Stimulated activated CD4-positive, alpha-beta T cell treated with anti-CD3 and anti-CD28 coated beads, Interleukin-4, amount 100 ng/mL, for 48 hours (primary cell): ENCODE measurements at regions not wholly inside any gene's neighbourhood (a gene's known extent, or its start where the extent isn't known, plus 50 kb on each side); places are given as distances from the start of the nearest gene placed in this dataset.

ENCODE experiments used
- DNase-seq, 2 donors: peaks; one replicate each; pipeline ENCODE4 v3.0.0-alpha.2; 2020; ENCODE audit warnings: low read depth in 2 of 2

DNA sequence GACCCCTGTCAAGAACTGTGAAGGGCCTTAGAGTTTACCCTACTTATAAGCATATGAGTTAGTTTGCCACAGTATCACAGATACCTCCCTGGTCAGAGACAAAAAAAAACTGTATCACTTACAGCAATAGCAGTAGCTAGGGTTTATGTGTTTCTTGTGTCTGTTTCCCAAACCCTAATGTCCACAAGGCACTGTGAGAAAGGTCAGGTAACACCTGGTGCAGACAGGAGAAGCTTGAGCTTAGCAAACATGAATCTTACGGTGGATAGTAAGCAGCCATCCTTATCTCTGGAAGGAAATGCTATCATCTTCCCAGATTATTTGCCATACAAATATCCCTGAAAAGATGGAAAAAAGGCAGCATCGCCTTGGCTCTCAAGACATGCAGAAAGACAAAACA lies 208.5 kb upstream of the KCNN2 start:
- DNase-seq: no peak

DNA sequence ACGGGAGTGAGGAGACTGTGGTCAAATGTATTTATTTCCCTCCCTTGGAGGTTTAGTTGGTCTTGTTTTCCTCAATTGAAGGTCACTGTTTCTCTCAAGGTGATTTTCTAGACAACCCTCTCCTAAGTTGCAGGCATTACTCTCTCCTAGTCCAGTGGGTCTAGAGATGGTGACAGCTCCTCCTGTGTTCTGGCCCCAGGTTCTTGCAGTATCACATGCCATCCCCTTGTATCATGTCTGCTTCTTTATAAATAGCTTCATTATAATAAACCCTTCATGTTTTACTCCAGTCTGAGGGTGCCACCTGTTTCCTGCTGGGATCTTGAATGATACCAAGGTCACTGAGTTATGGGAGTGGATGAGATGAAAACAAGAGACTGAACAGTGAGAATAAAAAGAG lies 208.0 kb upstream of the KCNN2 start:
- no peak for DNase-seq

DNA sequence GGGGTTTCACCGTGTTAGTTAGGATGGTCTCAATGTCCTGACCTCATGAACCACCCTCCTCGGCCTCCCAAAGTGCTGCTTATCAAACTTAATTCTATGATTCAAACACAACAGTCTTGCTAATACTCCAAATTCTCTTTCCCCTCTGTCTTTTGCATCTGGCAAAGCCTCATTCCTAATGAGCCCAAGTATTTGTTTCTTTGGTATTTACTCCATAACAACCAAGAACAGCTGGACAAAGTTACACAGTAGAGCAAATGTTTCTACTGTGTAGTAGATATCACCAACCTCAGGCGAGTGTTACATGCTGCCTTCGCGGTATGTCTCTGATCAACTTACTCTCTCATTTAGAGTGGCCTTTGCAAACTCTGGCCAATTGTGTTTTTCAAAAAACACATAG lies 195.8 kb upstream of the KCNN2 start:
- DNase-seq: no peak

DNA sequence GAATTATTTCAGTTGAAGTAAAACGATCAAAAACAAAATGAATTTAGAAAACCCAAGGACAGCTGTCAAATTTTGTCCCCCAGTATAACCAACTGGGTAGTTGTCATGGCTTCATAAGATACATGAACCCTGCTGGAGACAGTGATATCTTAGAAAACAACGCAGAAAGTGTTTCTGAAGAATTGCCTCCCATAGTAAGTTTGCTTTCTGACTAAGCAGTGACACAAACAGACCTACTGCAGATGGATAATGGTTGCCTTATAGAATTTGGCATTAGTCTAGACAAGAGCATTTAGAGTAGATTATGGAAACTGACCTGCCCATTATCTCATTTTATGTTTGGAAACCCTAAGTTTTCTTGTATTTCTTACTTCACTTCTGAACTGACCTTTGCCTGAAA lies 187.7 kb upstream of the KCNN2 start:
- DNase-seq: no peak

DNA sequence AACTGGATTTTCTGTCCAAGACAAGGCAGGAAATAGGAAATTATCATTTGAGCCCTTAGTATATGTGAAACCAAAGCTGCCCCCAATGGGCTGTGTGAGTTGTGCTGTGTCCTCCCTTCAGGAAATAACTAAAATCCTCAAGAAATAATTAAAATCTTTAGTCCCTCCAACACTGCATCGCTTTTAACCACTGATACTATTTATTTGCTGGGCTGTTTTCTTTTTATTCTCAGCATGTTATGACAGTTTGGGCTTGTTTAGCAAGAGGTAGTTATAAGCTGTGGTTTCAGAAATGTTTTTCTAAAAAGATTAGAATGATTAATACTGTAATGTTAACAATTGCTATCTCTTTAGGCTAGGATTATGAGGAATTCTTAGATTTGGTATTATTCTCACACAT lies 187.0 kb upstream of the KCNN2 start:
- DNase-seq: no peak

DNA sequence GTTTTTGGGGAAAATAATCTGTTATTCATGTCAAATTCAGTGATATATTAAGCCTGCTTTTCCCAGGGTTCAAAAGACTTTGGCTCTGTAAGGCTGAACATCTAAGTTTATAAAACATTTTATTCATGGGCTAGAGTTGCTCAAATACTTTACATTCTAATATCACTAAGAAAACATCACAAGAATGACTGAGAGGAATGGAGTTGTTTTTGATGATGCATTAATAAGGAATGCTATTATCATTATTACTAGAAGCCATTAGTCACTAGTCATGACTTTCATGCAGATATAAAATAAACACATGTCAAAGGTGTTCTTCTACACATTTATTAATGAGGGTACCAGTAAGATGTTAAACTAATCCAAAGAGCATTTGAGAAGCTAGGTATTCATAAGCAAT lies 185.5 kb upstream of the KCNN2 start:
- no peak for DNase-seq

DNA sequence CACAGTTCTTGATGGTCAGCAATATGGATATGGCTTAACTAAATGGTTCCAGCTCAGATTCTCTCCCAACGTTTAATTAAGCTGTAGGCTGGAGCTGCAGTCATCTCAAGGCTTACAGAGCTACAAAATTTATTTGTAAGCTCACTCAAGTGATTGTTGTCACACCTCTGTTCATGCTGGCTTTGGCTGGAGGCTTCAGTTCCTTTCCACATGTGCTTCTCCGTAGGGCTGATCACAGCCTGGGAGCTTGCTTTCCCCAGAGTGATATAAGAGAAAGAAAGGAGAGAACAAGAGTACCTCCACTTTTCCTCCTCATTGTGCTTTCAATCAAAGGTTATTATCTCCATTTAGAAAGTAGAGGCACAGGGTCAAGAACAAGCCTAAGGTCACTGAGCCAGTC lies 182.7 kb upstream of the KCNN2 start:
- DNase-seq: no peak

DNA sequence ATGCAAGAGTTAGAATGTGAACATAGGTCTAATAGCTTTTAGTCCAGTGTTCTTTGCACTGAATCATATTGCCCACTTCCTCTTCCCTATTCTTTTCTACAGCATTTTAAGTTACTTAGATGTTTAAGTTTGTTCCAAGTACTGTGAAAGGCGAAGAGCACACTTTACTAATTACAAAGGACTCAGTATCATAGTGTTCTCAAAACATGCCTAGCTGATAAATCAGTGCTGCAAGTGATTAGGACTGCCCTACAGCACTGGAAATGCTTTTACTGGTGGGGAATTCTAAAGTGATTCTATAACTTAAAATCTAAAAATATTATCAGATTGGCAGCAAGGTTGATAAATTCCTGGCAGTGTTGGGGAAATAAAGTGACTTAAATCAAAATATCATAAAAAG lies 177.9 kb upstream of the KCNN2 start:
- no peak for DNase-seq

DNA sequence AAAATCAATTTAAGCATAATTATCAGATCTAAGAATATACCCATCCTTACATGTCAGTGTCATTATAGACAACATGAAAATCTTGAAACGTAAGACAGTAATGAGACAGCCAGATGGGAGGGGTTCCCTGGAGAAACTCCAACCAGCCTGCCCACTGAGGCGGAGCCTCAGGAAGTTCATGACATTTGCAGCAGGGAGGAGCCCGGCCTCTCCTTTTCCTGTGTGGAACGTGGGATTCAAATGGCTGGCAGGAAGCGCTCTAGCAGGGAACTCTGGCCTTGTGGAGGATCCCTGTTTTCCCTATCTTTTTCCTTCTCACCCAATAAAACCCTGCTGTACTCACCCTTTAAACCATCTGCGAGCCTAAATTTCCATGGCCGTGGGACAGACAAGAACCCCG lies 176.6 kb upstream of the KCNN2 start:
- no peak for DNase-seq

DNA sequence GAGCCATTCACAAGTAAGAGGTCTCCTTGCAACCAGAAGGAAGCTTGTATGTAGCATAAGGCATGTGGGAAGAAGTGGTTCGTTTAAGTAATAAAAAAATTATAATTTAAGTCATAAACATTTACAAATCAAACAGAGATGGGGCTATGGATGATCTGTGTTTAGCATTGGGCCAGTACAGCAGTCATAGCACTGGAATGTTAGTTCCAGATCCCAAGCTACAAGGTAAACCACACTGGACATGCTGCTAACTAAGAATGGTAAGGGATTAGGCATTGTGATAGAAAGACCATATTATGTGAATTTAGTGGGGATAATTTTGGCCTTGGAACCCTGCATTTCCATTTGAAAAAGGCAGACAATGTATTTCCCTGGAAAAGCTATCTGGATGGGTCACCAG lies 170.4 kb upstream of the KCNN2 start:
- DNase-seq: no peak

DNA sequence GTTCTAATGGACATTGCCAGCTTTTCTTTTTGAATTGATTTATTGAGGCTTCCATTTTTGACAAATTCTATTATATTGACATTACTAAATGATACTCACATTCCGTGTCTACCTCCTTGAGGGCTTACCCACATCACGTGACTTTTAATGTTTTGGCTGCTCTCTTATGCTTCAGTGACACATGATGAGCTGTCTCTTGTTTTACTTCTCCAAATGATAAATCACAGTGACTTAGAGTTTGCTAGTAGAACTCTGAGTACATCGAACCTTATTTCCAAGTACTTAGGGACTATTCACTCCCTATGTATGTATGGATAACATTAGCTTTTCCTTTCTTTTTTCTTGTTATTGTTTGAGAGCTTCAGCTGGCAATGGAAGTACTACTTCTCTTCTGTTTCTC lies 169.8 kb upstream of the KCNN2 start:
- DNase-seq: no peak

DNA sequence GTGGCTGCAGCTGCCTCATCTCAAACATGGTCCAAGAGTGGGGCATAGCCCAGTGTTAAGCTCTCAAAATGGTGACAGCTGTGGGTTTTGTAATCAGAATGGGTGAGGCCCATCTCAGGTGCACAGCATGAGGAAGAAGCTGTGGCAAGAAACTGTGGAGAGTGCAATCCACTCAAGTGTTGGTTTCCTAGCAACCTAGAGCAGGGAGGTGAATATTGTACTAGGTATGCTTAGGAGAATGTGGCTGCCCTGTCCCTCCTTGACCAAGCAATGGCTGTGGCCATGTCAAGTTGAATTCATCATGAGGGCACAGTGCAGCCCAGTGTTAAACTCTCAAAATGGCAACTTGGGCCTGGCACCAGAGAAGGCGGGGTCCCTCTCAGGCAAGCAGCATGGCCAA lies 160.5 kb upstream of the KCNN2 start:
- no peak for DNase-seq

DNA sequence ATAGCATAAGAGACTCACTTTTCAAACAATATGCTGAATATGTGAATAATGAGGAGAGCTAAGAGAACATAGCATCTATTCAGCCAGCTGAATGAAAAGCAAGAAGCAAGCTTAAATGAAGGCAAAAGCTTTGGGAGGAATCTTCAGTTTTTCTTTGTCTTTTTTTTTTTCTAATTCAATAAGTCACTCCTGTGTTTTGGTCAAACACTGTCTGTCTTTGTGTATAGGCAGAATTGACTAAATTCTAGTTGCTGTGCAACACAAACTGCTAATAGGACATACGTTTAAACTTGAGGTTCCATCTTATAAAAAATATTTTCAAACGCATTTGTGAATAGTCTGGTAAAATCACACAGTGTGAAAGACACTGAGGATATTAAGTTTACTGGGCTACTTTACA lies 156.9 kb upstream of the KCNN2 start:
- DNase-seq: no peak

DNA sequence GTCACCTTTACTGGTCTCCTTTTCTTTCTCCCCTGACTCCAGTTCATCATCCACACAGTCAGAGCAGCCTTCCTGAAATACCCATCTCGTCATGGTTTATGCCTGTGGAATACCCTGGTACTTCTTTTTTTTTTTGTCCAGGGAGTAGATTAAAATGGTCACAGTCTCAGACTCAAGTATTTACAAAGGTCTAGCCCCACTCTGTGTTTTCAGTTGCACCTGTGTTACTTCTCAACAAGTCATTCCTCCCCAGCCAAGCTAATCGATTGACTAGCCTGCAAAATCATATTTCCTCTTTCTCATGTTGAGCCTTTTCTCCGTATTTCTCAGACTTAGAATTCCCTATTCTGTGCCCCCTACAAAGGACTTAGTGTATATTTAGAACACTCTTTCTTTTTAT lies 155.2 kb upstream of the KCNN2 start:
- DNase-seq: no peak

DNA sequence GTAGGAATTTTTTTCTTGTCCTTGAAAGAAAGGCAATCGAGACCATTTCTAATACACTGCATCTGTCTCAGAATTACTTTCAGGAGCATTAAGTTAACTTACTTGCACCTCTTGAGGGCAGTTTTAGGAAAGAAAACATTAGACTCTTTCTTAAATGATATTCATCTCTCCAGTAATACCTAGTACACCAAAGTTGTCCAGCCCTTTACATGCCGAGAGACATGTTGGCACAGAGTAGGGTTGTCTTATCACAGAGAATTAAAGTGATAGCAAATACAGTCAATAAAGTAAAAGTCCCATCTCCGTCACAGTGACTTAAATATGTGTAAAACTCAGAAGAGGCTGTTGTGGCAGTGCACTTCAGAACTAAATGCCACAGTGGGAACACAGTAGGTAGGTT lies 154.3 kb upstream of the KCNN2 start:
- no peak for DNase-seq

DNA sequence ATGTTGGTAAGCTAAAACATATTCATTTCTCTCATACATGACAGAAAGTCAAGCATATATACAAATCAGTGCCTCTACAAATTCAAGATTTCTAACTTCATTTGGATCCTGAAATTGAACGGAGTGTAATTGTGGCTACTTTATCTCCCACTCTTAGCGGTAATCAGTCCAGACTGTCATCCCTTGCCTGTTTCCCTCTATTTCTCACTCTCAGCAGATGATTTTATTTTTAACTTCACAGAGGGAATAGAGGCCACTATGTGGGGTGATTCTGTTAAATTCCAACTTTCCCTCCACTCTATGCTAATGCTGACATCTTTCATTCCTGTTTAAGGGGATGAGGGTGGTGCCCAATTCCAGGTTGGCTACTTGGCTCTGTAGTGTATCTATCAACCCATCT lies 153.8 kb upstream of the KCNN2 start:
- no peak for DNase-seq

DNA sequence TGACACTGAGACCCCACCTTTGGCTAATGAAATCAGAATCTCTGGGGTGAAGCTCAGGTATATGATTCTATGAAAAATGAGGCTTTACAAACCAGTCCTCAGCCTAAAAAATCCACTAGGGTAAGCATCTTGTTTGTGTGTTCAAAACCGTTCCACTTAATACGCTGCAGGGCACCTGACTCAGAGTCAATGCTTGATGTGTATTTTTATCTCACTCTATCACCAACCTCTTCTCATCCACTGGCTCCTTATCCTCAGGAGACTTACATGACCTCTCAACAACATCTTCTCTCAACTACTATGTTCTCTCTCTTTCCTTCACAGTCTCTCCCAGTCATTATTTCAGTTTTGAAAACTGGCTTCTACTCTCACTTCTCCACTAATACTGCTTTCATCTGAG lies 153.3 kb upstream of the KCNN2 start:
- no peak for DNase-seq

DNA sequence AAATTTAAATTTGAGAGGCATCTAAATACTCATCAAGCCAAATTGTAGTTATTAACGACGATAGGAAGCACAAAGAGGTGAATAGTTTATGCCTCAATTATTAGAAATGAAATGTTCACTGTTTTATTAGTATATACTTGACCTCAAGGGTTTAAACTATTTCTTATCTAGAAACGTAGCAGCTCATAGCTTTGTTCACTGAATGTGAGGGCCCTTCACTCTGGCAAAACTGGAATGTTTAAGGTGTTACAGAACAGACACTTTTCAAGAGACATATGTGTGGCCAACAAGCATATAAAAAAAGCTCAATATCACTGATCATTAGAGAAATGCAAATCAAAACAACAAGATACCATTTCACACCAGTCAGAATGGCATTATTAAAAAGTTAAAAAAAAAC lies 151.2 kb upstream of the KCNN2 start:
- DNase-seq: no peak

DNA sequence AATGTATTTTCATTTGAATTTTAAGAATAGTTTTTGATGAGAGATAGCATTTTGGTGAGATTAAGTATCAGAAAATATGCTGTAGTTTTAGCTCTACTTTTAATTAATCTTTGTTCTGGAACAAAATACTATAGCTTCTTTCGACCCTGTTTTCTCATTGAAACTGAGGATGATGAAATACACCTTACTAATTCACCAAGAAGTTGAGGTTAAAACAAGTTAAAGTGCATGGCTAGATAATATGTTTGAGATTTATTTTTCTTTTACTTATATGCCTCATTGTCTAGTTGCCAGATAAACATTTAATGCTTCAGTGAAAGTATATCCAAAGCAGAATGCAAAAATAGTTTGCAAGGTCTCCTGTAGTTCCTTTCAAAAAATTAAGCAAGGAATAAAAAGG lies 140.1 kb upstream of the KCNN2 start:
- no peak for DNase-seq

DNA sequence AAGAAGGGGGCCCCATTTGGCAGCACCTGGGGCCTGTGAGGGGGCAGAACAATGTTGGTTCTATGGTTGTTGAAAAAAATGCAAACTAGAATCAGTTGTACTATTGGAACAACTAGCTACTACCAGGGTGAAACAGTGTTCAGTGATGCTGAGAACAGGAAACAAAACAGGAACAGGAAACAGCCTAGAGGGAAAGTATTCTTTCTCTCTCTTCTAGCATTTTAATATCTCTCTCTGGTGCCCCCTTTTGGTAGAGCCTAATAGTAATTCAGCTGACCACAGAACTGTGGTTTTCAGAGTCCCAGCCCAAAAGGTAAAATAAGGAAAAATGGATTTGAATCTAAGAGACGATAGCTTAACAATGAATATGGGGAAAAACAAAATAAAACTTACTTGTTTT lies 138.0 kb upstream of the KCNN2 start:
- DNase-seq: no peak

DNA sequence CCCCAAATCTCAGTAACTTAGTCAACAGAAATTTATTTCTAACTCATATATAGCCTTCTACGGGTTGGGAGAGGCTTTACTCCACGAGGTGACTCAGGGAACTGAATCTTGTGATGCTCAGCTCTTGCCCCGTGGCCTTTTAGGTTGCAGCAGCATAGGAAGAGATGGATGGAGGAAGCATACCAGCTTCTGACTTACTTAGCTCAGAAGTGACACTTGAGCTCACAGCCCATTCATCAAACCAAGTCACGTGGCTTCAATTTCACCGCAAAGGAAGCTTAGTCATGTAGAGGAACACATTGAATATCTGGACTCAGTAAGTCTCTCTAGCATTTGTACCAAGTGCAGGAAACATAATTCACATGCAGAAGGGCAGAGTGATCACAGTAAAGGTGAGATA lies 124.1 kb upstream of the KCNN2 start:
- DNase-seq: no peak

DNA sequence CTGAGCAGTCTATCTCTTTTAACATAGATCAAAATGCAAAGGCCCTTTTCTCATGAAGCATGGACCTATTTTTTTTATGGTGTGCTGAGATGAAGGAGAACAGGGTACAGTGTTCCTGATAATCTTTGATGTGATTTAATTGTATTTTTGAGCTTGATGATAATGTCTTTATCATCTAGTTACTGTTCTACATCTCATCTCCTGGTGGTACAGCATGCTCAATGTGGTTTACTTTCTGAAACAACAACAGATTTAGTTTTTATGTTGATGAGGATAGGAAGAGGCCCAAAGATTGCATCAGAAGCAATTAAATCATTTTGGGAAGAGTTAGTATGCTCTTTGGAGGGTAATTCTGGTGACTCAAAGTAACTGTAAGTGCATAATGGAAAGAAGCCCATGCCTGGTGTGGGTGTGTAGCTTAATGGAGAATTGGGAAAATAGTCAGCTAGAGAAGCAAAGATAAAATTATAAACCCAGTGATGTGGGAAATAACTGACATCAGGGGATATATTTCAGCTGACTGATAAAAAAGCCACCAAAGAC lies 123.0 kb upstream of the KCNN2 start:
- DNase-seq: no peak

DNA sequence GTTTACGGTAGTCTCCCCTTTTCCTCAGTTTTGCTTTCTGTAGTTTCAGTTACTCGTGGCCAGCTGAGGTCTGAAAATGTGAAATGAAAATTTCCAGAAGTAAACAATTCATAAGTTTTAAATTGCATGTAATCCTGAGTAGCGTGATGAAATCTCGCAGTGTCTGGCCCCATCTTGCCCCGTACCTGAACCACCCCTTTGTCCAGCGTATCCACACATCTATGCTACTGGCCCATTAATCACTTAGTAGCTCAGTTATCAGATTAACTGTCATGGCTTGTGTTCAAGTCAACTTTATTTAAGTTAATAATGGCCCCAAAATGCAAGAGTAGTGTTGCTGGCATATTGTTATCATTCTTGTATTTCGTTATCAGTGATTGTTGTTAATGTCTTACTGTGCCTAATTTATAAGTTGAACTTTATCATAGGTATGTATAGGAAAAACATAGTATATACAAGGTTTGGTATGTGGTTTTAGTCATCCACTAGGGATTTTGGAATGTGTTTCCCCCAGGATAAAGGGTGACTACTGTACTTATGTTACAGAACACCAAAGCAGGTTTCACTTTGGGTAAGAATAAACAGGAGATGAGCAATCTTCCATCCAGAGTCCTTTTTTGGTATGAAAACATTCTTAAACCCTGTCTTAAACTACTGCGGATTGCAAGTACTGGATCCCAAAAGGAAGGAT lies 118.4 kb upstream of the KCNN2 start:
- no peak for DNase-seq

DNA sequence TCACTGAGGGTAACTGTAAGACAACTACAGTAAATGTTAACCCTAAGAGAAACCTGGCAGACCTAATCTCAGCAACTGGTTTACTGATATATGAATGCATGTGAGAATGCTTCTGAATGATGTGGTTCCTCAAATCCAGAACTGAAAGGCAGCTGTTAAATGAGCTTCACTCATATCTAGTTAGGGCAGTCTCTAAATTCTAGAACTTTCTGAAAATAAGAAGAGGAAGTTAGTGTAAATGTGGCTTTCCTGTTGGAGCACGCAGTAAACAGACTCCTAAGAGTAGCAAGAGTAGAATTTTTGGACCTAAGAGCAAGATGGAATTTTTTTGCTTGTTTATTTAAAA lies 117.9 kb upstream of the KCNN2 start:
- no peak for DNase-seq

DNA sequence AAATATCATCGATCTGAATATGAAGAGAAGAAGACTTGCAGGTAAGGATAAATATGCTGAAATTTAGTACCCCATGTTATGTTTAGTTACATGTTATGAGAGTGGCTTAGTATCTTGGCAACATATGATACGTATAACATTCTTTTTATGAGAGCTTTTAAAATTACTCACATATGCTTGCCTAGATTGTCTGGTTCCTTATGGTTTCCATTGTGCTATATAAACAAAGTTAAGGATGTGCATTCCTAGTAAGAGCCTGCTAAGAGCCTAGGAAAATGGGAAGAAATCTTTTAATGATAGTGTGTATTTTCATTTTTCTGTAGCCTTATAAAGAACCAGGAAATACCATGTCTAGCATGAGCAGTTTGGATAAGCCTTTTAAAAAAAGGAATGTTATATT lies 112.0 kb upstream of the KCNN2 start:
- DNase-seq: no peak
